ENCODE measurements at regions not wholly inside any gene's neighbourhood (a gene's known extent, or its start where the extent isn't known, plus 50 kb on each side); places are given as distances from the start of the nearest gene placed in this dataset.

DNA sequence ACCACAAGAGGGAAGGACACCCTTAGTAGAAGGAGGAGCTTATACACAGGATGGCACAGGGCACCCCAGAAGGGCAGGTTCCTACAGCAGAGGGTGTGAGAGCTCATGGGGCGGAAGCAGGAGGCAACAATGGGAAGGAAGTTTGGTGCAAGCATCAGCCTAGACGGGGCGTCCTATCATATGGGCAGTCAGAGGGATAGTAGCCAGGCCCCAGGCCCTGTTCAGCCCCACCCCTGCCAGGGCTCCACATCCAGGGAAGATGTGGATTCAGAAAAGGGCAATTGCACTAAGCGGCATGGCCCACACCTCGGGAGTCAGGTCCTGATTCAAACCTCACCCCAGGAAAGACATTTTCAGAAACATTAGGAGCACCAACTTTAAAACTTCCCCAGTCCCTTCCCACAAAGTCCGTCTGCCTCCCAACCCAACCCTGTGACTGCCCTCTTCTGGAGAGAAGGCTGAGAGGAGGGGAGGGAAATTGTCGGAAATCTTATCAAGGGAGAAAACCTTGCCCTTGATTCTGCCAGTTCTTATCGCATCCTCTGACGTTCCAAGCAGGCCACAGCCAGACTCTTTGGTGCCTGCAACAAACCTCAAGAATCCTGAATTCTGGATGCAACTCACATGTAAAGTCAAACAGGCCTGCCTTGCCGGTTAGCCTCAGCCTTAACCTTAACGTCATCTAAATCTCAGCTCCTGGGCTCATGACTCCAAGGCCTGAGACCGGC lies 198.8 kb upstream of the CDH5 start:
- Histone ChIP-seq H3K4me3 (ENCODE audit: low read length) (no peak overlapping the region), H4K20me1 (ENCODE audit: control insufficient read depth, insufficient read depth, low read depth, low read length) (no peaks in the 10 kb centered on the region), H3K27ac (ENCODE audit: low read depth, low read length) (no peak overlapping the region), H3K4me1 (ENCODE audit: control insufficient read depth, low read length) (no peaks in the 10 kb centered on the region), H3K9me3 (ENCODE audit: control insufficient read depth, insufficient read depth, low read length) (no peaks in the 10 kb centered on the region), H3K79me2 (ENCODE audit: control insufficient read depth, low read length) (no peaks in the 10 kb centered on the region), H3K27me3 (ENCODE audit: control insufficient read depth, low read length) (no peaks in the 10 kb centered on the region), H3K4me2 (ENCODE audit: low read length) (no peak overlapping the region), H3F3A (ENCODE audit: control insufficient read depth, insufficient read depth) (no peaks in the 10 kb centered on the region), H3K9me2 (replicated peaks; ENCODE audit: control insufficient read depth, low read length) (no peaks in the 10 kb centered on the region), H3K36me3 (ENCODE audit: control insufficient read depth, low read length) (no peaks in the 10 kb centered on the region)
- TF ChIP-seq EZH2phosphoT487 (IDR thresholded peaks at IDR 0.05; ENCODE audit: borderline replicate concordance, low read length) = no peak
- TF ChIP-seq, protein P1, sequence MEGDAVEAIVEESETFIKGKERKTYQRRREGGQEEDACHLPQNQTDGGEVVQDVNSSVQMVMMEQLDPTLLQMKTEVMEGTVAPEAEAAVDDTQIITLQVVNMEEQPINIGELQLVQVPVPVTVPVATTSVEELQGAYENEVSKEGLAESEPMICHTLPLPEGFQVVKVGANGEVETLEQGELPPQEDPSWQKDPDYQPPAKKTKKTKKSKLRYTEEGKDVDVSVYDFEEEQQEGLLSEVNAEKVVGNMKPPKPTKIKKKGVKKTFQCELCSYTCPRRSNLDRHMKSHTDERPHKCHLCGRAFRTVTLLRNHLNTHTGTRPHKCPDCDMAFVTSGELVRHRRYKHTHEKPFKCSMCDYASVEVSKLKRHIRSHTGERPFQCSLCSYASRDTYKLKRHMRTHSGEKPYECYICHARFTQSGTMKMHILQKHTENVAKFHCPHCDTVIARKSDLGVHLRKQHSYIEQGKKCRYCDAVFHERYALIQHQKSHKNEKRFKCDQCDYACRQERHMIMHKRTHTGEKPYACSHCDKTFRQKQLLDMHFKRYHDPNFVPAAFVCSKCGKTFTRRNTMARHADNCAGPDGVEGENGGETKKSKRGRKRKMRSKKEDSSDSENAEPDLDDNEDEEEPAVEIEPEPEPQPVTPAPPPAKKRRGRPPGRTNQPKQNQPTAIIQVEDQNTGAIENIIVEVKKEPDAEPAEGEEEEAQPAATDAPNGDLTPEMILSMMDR (IDR thresholded peaks at IDR 0.05; ENCODE audit: low read depth, low read length, poor library complexity, severe bottlenecking) = no peak

DNA sequence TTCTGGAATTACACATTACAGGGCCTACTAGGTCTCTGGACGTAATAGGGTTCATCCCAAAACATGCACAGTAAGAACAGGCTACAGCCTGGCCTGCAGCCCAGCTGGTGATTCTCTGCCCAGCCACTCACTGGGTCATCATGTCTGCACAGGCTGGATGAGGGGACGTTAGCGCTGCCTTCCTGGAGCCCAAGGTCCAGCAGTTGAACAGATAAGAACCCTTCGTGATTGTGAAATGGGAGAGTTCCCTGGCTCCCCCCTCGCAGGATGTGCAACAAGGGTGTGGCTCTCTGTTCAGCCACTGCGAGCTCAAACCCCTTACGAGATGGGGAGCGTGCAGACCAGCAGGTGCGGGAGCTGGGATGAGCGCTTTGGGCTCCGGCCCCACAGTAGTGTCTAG lies 200.0 kb upstream of the CDH5 start:
- no peaks in the 10 kb centered on the region for H3K9me3 ChIP-seq (ENCODE audit: control insufficient read depth, insufficient read depth, low read length)
- H3K4me3 ChIP-seq (ENCODE audit: low read length) = no peak overlapping the region
- H3K27ac ChIP-seq (ENCODE audit: low read depth, low read length) = no peak overlapping the region
- TF ChIP-seq, protein P1 (IDR thresholded peaks at IDR 0.05; ENCODE audit: low read depth, low read length, poor library complexity, severe bottlenecking) = no peak
- TF ChIP-seq EZH2phosphoT487 (IDR thresholded peaks at IDR 0.05; ENCODE audit: borderline replicate concordance, low read length) = no peak
- no peaks in the 10 kb centered on the region for H4K20me1 ChIP-seq (ENCODE audit: control insufficient read depth, insufficient read depth, low read depth, low read length)
- no peaks in the 10 kb centered on the region for H3K79me2 ChIP-seq (ENCODE audit: control insufficient read depth, low read length)
- no peaks in the 10 kb centered on the region for H3K4me1 ChIP-seq (ENCODE audit: control insufficient read depth, low read length)
- H3F3A ChIP-seq (ENCODE audit: control insufficient read depth, insufficient read depth) = no peaks in the 10 kb centered on the region
- H3K36me3 ChIP-seq (ENCODE audit: control insufficient read depth, low read length) = no peaks in the 10 kb centered on the region
- no peaks in the 10 kb centered on the region for H3K9me2 ChIP-seq (replicated peaks; ENCODE audit: control insufficient read depth, low read length)
- H3K4me2 ChIP-seq (ENCODE audit: low read length) = no peak overlapping the region
- no peaks in the 10 kb centered on the region for H3K27me3 ChIP-seq (ENCODE audit: control insufficient read depth, low read length)

DNA sequence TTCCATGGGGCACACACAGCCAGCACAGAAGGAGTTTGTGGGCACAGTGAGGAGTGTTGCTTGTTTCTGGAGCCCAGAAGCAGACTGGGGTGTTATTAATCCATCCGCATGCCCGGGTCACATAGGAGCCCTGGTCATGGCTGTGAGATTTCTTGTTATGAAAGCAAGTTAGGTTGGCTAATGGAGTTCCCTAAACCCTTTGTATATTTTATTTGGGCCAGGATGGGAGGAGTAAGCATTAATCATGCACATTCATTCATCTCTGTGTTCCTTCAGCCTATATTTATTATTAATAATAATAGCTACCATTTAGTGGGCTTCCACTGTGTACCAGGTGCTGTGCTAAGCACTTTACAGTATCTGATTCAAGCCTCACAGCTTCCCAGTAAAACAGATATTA lies 200.6 kb upstream of the CDH5 start:
- Histone ChIP-seq H3K27me3 (ENCODE audit: control insufficient read depth, low read length) (no peaks in the 10 kb centered on the region), H3K4me1 (ENCODE audit: control insufficient read depth, low read length) (no peaks in the 10 kb centered on the region), H3K36me3 (ENCODE audit: control insufficient read depth, low read length) (no peaks in the 10 kb centered on the region), H3F3A (ENCODE audit: control insufficient read depth, insufficient read depth) (no peaks in the 10 kb centered on the region), H3K79me2 (ENCODE audit: control insufficient read depth, low read length) (no peaks in the 10 kb centered on the region), H3K9me2 (replicated peaks; ENCODE audit: control insufficient read depth, low read length) (no peaks in the 10 kb centered on the region), H4K20me1 (ENCODE audit: control insufficient read depth, insufficient read depth, low read depth, low read length) (no peaks in the 10 kb centered on the region), H3K27ac (ENCODE audit: low read depth, low read length) (no peak overlapping the region), H3K4me2 (ENCODE audit: low read length) (no peak overlapping the region), H3K9me3 (ENCODE audit: control insufficient read depth, insufficient read depth, low read length) (no peaks in the 10 kb centered on the region), H3K4me3 (ENCODE audit: low read length) (no peak overlapping the region)
- TF ChIP-seq EZH2phosphoT487 (IDR thresholded peaks at IDR 0.05; ENCODE audit: borderline replicate concordance, low read length) = no peak
- TF ChIP-seq, protein P1 (IDR thresholded peaks at IDR 0.05; ENCODE audit: low read depth, low read length, poor library complexity, severe bottlenecking) = no peak

Data from DOHH2 (cell line).